Testis (tissue), 2 donors: ENCODE measurements at regions not wholly inside any gene's neighbourhood (a gene's known extent, or its start where the extent isn't known, plus 50 kb on each side); places are given as distances from the start of the nearest gene placed in this dataset.

ENCODE experiments used
- CTCF ChIP-seq, 3 experiments: fragments of 450-650 bp in 2 of 3; fragments of 200-600 bp in 1 of 3; sonication (generic) in 1 of 3; IDR thresholded peaks; one replicate each; pipeline ENCODE4 v1.5.1; 2016 to 2019; ENCODE audit warnings: antibody characterized with exemption in 3 of 3, mild to moderate bottlenecking in 2 of 3, moderate library complexity in 1 of 3
- POLR2A ChIP-seq: fragments of 450-650 bp; IDR thresholded peaks from one replicate; pipeline ENCODE4 v1.6.1; 2017; ENCODE audit warnings: antibody characterized with exemption, mild to moderate bottlenecking, moderate library complexity

- TF ChIP-seq CTCF (IDR thresholded peaks at IDR 0.05) (no peak), POLR2A (no peak)
Observed at GRCh38 chr1:208717525-208717924, 473.3 kb upstream of the PLXNA2 start.
